ENCODE measurements at regions not wholly inside any gene's neighbourhood (a gene's known extent, or its start where the extent isn't known, plus 50 kb on each side); places are given as distances from the start of the nearest gene placed in this dataset.

DNA sequence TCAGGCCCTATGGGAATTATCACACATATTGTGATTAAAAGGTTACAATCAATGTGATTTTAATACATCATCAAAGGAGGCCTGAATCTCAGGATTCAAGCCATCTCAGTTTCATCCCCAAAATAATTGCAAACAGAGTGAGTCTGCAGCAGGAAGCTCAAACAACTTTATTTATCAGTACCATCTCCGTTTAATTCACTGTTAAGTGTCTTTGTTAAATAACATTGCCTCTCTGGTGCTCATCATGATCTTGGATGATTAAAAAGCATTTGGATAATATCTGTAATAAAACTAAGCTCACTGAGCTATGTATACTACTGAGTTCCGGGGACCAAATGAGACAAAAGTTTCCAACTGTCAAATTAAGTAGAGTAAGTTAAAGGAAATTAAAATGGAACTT is 817.8 kb upstream of the CNTNAP5 start:
- no peak for DNase-seq

- no peak for DNase-seq
Measured at GRCh38 chr2:123209202-123209601, 815.9 kb upstream of the CNTNAP5 start.

- DNase-seq = no peak
Measured at GRCh38 chr2:123211181-123211580, 813.9 kb upstream of the CNTNAP5 start.

DNA sequence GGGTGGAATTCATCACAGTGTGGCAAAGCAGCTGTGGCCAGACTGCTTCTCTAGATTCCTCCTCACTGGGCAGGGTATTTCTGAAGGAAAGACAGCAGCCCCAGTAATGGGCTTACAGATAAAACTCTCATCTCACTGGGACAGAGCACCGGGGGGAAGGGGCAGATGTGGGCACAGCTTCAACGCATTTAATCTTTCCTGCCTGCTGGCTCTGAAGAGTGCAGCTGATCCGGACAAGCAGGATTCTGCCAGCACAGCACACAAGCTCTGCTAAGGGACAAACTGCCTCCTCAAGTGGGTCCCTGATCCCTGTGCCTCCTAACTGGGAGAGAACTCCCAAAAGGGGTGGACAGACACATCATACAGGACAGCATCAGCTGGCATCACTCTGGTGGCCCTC is 779.9 kb upstream of the CNTNAP5 start:
- no peak for DNase-seq

DNA sequence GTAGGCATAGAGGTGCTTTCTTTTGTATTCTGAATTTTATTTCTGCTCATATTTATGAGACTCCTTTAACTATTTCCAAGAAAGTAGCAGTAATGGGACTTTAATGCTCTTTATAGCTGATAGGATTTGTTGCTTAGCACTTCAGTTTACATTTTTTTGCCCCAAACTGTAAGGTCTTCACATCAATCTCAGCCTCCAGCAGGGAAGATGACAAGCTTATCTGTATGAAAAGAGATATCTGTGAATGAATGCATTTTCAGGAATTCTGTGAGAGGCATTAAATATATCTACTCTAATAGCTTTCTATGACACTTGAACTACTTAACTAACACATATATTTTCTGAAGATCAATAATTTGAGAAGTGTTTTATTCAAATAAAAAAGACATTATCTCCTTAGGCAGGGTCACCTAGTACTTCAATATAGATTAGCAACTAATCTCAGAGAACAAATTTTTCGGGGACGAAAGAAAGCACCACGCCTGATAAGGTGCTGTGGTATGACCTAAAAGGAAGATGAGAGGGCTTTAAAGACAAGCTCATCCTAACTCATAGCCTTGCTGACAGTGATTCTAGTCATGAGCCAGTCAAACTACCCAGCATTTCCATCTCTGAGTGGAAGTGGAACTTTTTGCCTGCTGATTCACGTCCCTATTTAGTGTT is 766.1 kb upstream of the CNTNAP5 start:
- no peak for DNase-seq

DNA sequence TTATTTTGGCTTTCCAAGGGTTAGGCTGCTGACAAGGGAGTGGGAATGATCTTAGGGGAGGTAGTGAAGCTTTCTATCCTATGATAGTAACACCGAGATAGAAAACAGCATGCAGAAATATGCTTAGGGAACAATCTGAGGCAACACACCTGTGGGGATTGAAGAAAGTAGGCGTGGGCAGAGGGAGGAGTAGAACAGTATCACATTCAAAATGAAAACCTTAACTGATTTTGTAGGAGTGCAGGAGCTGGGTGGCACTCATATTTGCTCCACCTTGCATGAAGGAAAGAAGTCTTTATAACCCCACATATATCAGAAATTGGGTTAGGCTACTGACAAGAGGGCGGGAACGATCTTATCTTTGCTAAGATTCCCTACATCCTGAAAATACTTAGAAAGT is 762.2 kb upstream of the CNTNAP5 start:
- no peak for DNase-seq

DNA sequence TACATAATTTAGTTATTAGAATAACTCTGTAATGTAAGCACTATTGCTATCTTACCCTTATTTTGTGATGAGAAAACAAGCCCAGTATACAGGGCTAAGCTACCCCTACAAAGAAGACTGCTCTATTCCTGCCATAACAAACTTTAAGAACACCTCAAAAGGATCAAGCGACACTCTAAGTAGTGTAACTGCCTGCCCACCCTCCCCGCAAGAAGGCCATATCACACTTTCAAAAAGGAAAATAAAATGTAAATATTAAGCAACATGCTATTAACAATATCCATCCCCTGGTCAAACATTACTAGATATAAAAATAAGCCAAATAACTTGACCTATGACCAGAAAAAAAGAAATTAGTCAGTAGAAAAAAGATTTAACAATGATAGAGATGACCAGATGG is 741.7 kb upstream of the CNTNAP5 start:
- no peak for DNase-seq

GRCh38 chr2:123303731-123304130 is 721.4 kb upstream of the CNTNAP5 start:
- no peak for DNase-seq
